SK-N-SH (cell line): ENCODE measurements at regions not wholly inside any gene's neighbourhood (a gene's known extent, or its start where the extent isn't known, plus 50 kb on each side); places are given as distances from the start of the nearest gene placed in this dataset.

Experiments used
- CTCF ChIA-PET: fragments of 300-600, 350-600 bp; formaldehyde crosslinking; extraction: SDS; loops from one replicate; lab custom pipeline; 2021; lab: Yijun Ruan, JAX
- POLR2A ChIA-PET: fragments of 350-600 bp; sonication (Branson Sonifier 250); formaldehyde crosslinking; extraction: SDS; loops from one replicate; lab custom pipeline; 2020; ENCODE audit warnings: antibody characterized with exemption, inconsistent platforms; lab: Yijun Ruan, JAX
- DNase-seq: peaks from one replicate; pipeline ENCODE4 v3.0.0; 2012
- H2AFZ ChIP-seq: fragments of 200-600 bp; sonication (generic); 2 replicates; pipeline ENCODE4 v1.8.1; 2016; ENCODE audit warnings: antibody characterized with exemption, mild to moderate bottlenecking, low read depth
- H3F3A ChIP-seq: fragments of 200-600 bp; sonication (generic); replicated peaks from 2 replicates; pipeline ENCODE3; 2016; ENCODE audit warnings: antibody characterized with exemption, mild to moderate bottlenecking; ENCODE audit not compliant: insufficient read depth
- H3K27ac ChIP-seq, 2 experiments: fragments of 200-500 bp in 1 of 2; fragments of 200-600 bp in 1 of 2; sonication (Bioruptor generic) in 1 of 2; sonication (generic), shearing (Covaris generic) in 1 of 2; 2 replicates each; pipeline versions ENCODE4 v1.5.1 to v1.6.1; 2014 to 2016; ENCODE audit warnings: low read depth in 2 of 2, inconsistent platforms in 1 of 2, low read length in 1 of 2, mild to moderate bottlenecking in 1 of 2, mixed read lengths in 1 of 2
- H3K27me3 ChIP-seq: fragments of 200-600 bp; sonication (generic), shearing (Covaris generic); 2 replicates; pipeline ENCODE4 v1.6.1; 2016; ENCODE audit warnings: mixed run types; ENCODE audit not compliant: insufficient read depth
- H3K36me3 ChIP-seq, 2 experiments: fragments of 200-500 bp in 1 of 2; fragments of 200-600 bp in 1 of 2; sonication (Bioruptor generic) in 1 of 2; sonication (generic) in 1 of 2; replicated peaks in 1 of 2; 2 replicates each; pipeline versions ENCODE3 to v1.5.1; 2014 to 2016; ENCODE audit warnings: low read length in 1 of 2, mild to moderate bottlenecking in 1 of 2; ENCODE audit not compliant: insufficient read depth in 2 of 2, control insufficient read depth in 1 of 2
- H3K4me1 ChIP-seq, 2 experiments: fragments of 200-500 bp in 1 of 2; fragments of 200-600 bp in 1 of 2; sonication (Bioruptor generic) in 1 of 2; sonication (generic), shearing (Covaris generic) in 1 of 2; 2 replicates each; pipeline versions ENCODE4 v1.5.1 to v1.6.1; 2014 to 2016; ENCODE audit warnings: low read depth in 1 of 2, low read length in 1 of 2, mixed run types in 1 of 2; ENCODE audit not compliant: insufficient read depth in 2 of 2, control insufficient read depth in 1 of 2
- H3K4me2 ChIP-seq: fragments of 200-600 bp; sonication (generic), shearing (Covaris generic); 2 replicates; pipeline ENCODE4 v1.6.1; 2017; ENCODE audit warnings: mixed run types
- H3K4me3 ChIP-seq, 2 experiments: fragments of 200-500 bp in 1 of 2; fragments of 200-600 bp in 1 of 2; sonication (Bioruptor generic) in 1 of 2; sonication (generic), shearing (Covaris generic) in 1 of 2; 2 replicates each; pipeline versions ENCODE4 v1.5.1 to v1.8.1; 2014 to 2016; ENCODE audit warnings: low read depth in 2 of 2, inconsistent platforms in 1 of 2, low read length in 1 of 2, mild to moderate bottlenecking in 1 of 2, mixed read lengths in 1 of 2, moderate library complexity in 1 of 2
- H3K79me2 ChIP-seq: fragments of 200-600 bp; sonication (generic); 2 replicates; pipeline ENCODE4 v1.8.1; 2017; ENCODE audit warnings: mild to moderate bottlenecking; ENCODE audit not compliant: insufficient read depth
- H3K9ac ChIP-seq: fragments of 200-600 bp; sonication (generic); 2 replicates; pipeline ENCODE4 v1.6.1; 2017; ENCODE audit warnings: mixed run types
- H3K9me2 ChIP-seq: fragments of 200-600 bp; sonication (generic); 2 replicates; pipeline ENCODE4 v1.6.1; 2017; ENCODE audit warnings: mixed run types
- H3K9me3 ChIP-seq: fragments of 200-600 bp; sonication (generic); 2 replicates; pipeline ENCODE4 v1.6.1; 2017; ENCODE audit warnings: mixed run types, mild to moderate bottlenecking, moderate library complexity
- H4K20me1 ChIP-seq: fragments of 200-600 bp; sonication (generic); 2 replicates; pipeline ENCODE4 v1.6.1; 2017; ENCODE audit warnings: mild to moderate bottlenecking, mixed run types; ENCODE audit not compliant: insufficient read depth
- EZH2phosphoT487 ChIP-seq: fragments of 200-600 bp; sonication (generic); IDR thresholded peaks from 2 replicates; pipeline ENCODE4 v1.6.1; 2017; ENCODE audit warnings: low read depth, mixed run types, mild to moderate bottlenecking, antibody characterized with exemption, moderate library complexity, borderline replicate concordance
- FOSL2 ChIP-seq: IDR thresholded peaks from 2 replicates; pipeline ENCODE4 v1.4.0; 2012; ENCODE audit warnings: low read depth, mild to moderate bottlenecking, moderate library complexity, borderline replicate concordance
- FOXM1 ChIP-seq: IDR thresholded peaks from 2 replicates; pipeline ENCODE4 v1.4.0; 2012; ENCODE audit warnings: low read depth, mild to moderate bottlenecking
- GABPA ChIP-seq: IDR thresholded peaks from 2 replicates; pipeline ENCODE4 v1.4.0; 2012; ENCODE audit warnings: low read depth, mild to moderate bottlenecking
- MXI1 ChIP-seq: IDR thresholded peaks from 2 replicates; pipeline ENCODE4 v1.6.1; 2012; ENCODE audit warnings: mild to moderate bottlenecking, low read depth, low read length, improper control_type of control experiment
- NFIC ChIP-seq: IDR thresholded peaks from 2 replicates; pipeline ENCODE4 v1.4.0; 2012; ENCODE audit warnings: borderline replicate concordance
- POLR2AphosphoS5 ChIP-seq: IDR thresholded peaks from 2 replicates; pipeline ENCODE4 v1.6.1; 2012; ENCODE audit warnings: low read depth, low read length
- RFX5 ChIP-seq: IDR thresholded peaks from 2 replicates; pipeline ENCODE4 v1.6.1; 2012; ENCODE audit warnings: mild to moderate bottlenecking, improper control_type of control experiment, low read length
- YY1 ChIP-seq: IDR thresholded peaks from 2 replicates; pipeline ENCODE4 v1.4.0; 2012; ENCODE audit warnings: low read depth, mild to moderate bottlenecking
- WGBS: methylation state at CpG from one replicate; pipeline ENCODE4 v1.1.6; 2017; ENCODE audit warnings: low lambda C conversion rate; 5-methylcytosine and 5-hydroxymethylcytosine counted together
- TF ChIP-seq, protein P1 (sequence below): IDR thresholded peaks from 2 replicates; pipeline ENCODE4 v1.4.0; 2012; ENCODE audit warnings: low read depth, borderline replicate concordance
- TF ChIP-seq, protein P2 (sequence below): IDR thresholded peaks from 2 replicates; pipeline ENCODE4 v1.4.0; 2012; ENCODE audit warnings: low read depth
- TF ChIP-seq, protein P3 (sequence below): fragments of 200-600 bp; sonication (generic); IDR thresholded peaks from 2 replicates; pipeline ENCODE4 v1.6.1; 2017; ENCODE audit warnings: antibody characterized with exemption, mild to moderate bottlenecking, moderate library complexity
- TF ChIP-seq, protein P4 (sequence below): IDR thresholded peaks from 2 replicates; pipeline ENCODE4 v1.6.1; 2012; ENCODE audit warnings: mild to moderate bottlenecking, low read depth, low read length, moderate library complexity
- TF ChIP-seq, protein P5 (sequence below): IDR thresholded peaks from 2 replicates; pipeline ENCODE4 v1.4.0; 2012; ENCODE audit warnings: low read depth, borderline replicate concordance

DNA sequence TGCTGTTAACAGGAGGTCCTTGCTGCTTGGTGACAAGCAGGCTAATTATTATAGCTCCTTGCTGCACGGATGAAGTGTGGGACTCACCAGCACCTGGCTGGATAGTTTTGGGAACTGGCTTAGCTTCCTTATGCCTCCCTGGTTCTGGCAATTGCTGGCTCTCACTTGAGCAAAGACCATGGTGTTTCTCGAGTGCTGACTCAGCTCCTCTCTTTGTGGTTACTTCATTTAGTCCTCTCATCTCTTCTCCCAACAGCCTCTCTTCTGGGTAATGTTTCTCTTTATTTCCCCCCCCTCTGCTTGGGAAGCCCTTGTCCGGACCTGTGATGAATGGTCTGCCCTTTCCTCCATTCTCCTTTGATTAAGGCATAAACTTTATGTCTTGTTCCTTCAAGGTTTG lies 100.4 kb downstream of the CBLL2 start:
- Histone ChIP-seq H3F3A (no peaks in the 10 kb centered on the region), H3K36me3 (no peaks in the 10 kb centered on the region), H3K27ac (no peak overlapping the region), H3K9me2 (no peaks in the 10 kb centered on the region), H3K4me2 (no peak overlapping the region), H3K4me3 (no peak overlapping the region), H3K9me3 (no peaks in the 10 kb centered on the region), H3K4me1 (no peaks in the 10 kb centered on the region), H3K79me2 (no peaks in the 10 kb centered on the region), H2AFZ (no peak overlapping the region), H3K27me3 (no peaks in the 10 kb centered on the region), H4K20me1 (no peaks in the 10 kb centered on the region), H3K9ac (no peak overlapping the region)
- TF ChIP-seq, protein P1, sequence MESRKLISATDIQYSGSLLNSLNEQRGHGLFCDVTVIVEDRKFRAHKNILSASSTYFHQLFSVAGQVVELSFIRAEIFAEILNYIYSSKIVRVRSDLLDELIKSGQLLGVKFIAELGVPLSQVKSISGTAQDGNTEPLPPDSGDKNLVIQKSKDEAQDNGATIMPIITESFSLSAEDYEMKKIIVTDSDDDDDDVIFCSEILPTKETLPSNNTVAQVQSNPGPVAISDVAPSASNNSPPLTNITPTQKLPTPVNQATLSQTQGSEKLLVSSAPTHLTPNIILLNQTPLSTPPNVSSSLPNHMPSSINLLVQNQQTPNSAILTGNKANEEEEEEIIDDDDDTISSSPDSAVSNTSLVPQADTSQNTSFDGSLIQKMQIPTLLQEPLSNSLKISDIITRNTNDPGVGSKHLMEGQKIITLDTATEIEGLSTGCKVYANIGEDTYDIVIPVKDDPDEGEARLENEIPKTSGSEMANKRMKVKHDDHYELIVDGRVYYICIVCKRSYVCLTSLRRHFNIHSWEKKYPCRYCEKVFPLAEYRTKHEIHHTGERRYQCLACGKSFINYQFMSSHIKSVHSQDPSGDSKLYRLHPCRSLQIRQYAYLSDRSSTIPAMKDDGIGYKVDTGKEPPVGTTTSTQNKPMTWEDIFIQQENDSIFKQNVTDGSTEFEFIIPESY: no peak
- TF ChIP-seq FOSL2 (no peak), POLR2AphosphoS5 (no peak), YY1 (no peak)
- TF ChIP-seq, protein P2, sequence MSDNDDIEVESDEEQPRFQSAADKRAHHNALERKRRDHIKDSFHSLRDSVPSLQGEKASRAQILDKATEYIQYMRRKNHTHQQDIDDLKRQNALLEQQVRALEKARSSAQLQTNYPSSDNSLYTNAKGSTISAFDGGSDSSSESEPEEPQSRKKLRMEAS: no peak
- ChIA-PET POLR2A (no interaction called here), CTCF (interaction anchor here (0.7 kb wide), 1 partner anchor 13 kb away, joined by 3 read pairs; no protein-coding TSS in a partner anchor)
- no peak for DNase-seq
- WGBS: 34% methylated on average over 2 of the region's 3 CpGs

DNA sequence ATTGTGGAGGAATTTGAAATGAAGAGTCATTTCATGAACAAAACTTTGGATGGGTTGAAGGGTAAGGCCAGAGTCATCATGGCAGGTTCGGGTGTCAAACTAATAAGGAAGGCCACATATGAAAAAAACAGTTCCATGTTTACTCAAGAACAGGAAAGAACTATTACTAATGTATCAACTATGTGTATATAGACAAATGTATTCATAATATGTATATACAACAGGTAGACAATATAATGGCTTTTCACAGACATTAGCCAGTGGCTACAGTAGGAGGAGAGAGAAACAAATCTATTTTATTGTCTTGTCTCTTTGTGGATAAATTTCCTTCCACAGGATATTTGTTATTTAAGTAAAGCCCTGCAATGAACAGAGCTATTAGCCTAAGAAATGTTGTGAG lies 101.1 kb downstream of the CBLL2 start:
- Histone ChIP-seq H3K9me2 (no peaks in the 10 kb centered on the region), H3K36me3 (no peaks in the 10 kb centered on the region), H3K4me3 (no peak overlapping the region), H3K27me3 (no peaks in the 10 kb centered on the region), H3K9ac (no peak overlapping the region), H4K20me1 (no peaks in the 10 kb centered on the region), H3K4me1 (no peaks in the 10 kb centered on the region), H3K27ac (no peak overlapping the region), H3F3A (no peaks in the 10 kb centered on the region), H3K79me2 (no peaks in the 10 kb centered on the region), H2AFZ (no peak overlapping the region), H3K4me2 (no peak overlapping the region), H3K9me3 (no peaks in the 10 kb centered on the region)
- WGBS: 25% methylated on average over 1 of the region's 1 CpG
- TF ChIP-seq FOXM1: no peak
- TF ChIP-seq, protein P2: no peak
- no peak for TF ChIP-seq EZH2phosphoT487
- TF ChIP-seq MXI1: no peak
- no peak for TF ChIP-seq NFIC
- TF ChIP-seq RFX5: no peak
- TF ChIP-seq, protein P3, sequence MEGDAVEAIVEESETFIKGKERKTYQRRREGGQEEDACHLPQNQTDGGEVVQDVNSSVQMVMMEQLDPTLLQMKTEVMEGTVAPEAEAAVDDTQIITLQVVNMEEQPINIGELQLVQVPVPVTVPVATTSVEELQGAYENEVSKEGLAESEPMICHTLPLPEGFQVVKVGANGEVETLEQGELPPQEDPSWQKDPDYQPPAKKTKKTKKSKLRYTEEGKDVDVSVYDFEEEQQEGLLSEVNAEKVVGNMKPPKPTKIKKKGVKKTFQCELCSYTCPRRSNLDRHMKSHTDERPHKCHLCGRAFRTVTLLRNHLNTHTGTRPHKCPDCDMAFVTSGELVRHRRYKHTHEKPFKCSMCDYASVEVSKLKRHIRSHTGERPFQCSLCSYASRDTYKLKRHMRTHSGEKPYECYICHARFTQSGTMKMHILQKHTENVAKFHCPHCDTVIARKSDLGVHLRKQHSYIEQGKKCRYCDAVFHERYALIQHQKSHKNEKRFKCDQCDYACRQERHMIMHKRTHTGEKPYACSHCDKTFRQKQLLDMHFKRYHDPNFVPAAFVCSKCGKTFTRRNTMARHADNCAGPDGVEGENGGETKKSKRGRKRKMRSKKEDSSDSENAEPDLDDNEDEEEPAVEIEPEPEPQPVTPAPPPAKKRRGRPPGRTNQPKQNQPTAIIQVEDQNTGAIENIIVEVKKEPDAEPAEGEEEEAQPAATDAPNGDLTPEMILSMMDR: no peak
- TF ChIP-seq, protein P1: no peak
- TF ChIP-seq, protein P4, sequence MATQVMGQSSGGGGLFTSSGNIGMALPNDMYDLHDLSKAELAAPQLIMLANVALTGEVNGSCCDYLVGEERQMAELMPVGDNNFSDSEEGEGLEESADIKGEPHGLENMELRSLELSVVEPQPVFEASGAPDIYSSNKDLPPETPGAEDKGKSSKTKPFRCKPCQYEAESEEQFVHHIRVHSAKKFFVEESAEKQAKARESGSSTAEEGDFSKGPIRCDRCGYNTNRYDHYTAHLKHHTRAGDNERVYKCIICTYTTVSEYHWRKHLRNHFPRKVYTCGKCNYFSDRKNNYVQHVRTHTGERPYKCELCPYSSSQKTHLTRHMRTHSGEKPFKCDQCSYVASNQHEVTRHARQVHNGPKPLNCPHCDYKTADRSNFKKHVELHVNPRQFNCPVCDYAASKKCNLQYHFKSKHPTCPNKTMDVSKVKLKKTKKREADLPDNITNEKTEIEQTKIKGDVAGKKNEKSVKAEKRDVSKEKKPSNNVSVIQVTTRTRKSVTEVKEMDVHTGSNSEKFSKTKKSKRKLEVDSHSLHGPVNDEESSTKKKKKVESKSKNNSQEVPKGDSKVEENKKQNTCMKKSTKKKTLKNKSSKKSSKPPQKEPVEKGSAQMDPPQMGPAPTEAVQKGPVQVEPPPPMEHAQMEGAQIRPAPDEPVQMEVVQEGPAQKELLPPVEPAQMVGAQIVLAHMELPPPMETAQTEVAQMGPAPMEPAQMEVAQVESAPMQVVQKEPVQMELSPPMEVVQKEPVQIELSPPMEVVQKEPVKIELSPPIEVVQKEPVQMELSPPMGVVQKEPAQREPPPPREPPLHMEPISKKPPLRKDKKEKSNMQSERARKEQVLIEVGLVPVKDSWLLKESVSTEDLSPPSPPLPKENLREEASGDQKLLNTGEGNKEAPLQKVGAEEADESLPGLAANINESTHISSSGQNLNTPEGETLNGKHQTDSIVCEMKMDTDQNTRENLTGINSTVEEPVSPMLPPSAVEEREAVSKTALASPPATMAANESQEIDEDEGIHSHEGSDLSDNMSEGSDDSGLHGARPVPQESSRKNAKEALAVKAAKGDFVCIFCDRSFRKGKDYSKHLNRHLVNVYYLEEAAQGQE: no peak
- TF ChIP-seq POLR2AphosphoS5: no peak
- no peak for TF ChIP-seq GABPA
- TF ChIP-seq, protein P5, sequence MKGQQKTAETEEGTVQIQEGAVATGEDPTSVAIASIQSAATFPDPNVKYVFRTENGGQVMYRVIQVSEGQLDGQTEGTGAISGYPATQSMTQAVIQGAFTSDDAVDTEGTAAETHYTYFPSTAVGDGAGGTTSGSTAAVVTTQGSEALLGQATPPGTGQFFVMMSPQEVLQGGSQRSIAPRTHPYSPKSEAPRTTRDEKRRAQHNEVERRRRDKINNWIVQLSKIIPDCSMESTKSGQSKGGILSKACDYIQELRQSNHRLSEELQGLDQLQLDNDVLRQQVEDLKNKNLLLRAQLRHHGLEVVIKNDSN: no peak
- DNase-seq: no peak
- ChIA-PET CTCF (no interaction called here), POLR2A (no interaction called here)
